GM21515 (cell line): ENCODE measurements at regions not wholly inside any gene's neighbourhood (a gene's known extent, or its start where the extent isn't known, plus 50 kb on each side); places are given as distances from the start of the nearest gene placed in this dataset.

Source experiments
- ATAC-seq: cut with Tn5 transposase; IDR thresholded peaks from one replicate; pipeline ENCODE4 v1.9.1; 2021; ENCODE audit not compliant: unreplicated experiment

GRCh38 chr14:42095155-42095554 is 488.5 kb downstream of the LRFN5 start:
- no peak for ATAC-seq

- ATAC-seq = no peak
Observed at GRCh38 chr14:42090122-42090521, 483.4 kb downstream of the LRFN5 start.

- ATAC-seq = no peak
Observed at GRCh38 chr14:42079911-42080310, 473.2 kb downstream of the LRFN5 start.

- no peak for ATAC-seq
Observed at GRCh38 chr14:42078345-42078744, 471.7 kb downstream of the LRFN5 start.

- ATAC-seq = no peak
Observed at GRCh38 chr14:42070031-42070430, 463.4 kb downstream of the LRFN5 start.

GRCh38 chr14:42057111-42057510 is 450.4 kb downstream of the LRFN5 start:
- ATAC-seq = no peak

GRCh38 chr14:42047421-42048055 is 440.9 kb downstream of the LRFN5 start:
- ATAC-seq = no peak

- ATAC-seq = no peak
Observed at GRCh38 chr14:42045383-42045782, 438.7 kb downstream of the LRFN5 start.

- no peak for ATAC-seq
Observed at GRCh38 chr14:42028607-42029006, 421.9 kb downstream of the LRFN5 start.

GRCh38 chr14:42027271-42027670 is 420.6 kb downstream of the LRFN5 start:
- ATAC-seq = no peak

GRCh38 chr14:42023452-42023851 is 416.8 kb downstream of the LRFN5 start:
- no peak for ATAC-seq

GRCh38 chr14:42014301-42014700 is 407.6 kb downstream of the LRFN5 start:
- no peak for ATAC-seq

GRCh38 chr14:42013559-42013958 is 406.9 kb downstream of the LRFN5 start:
- no peak for ATAC-seq

GRCh38 chr14:42013153-42013552 is 406.5 kb downstream of the LRFN5 start:
- no peak for ATAC-seq

- ATAC-seq = no peak
Observed at GRCh38 chr14:42011221-42011620, 404.5 kb downstream of the LRFN5 start.

- ATAC-seq = no peak
Observed at GRCh38 chr14:42004321-42004720, 397.6 kb downstream of the LRFN5 start.

GRCh38 chr14:42002141-42002540 is 395.5 kb downstream of the LRFN5 start:
- no peak for ATAC-seq

- ATAC-seq = no peak
Observed at GRCh38 chr14:42001431-42001830, 394.8 kb downstream of the LRFN5 start.

- no peak for ATAC-seq
Observed at GRCh38 chr14:42000450-42000849, 393.8 kb downstream of the LRFN5 start.

- no peak for ATAC-seq
Observed at GRCh38 chr14:41993687-41994086, 387.0 kb downstream of the LRFN5 start.

- ATAC-seq = no peak
Observed at GRCh38 chr14:41986700-41987099, 380.0 kb downstream of the LRFN5 start.

GRCh38 chr14:41986083-41986645 is 379.5 kb downstream of the LRFN5 start:
- ATAC-seq = no peak

GRCh38 chr14:41973178-41973577 is 366.5 kb downstream of the LRFN5 start:
- no peak for ATAC-seq
